ENCODE measurements at regions not wholly inside any gene's neighbourhood (a gene's known extent, or its start where the extent isn't known, plus 50 kb on each side); places are given as distances from the start of the nearest gene placed in this dataset.
"Not testable (repeated sequence)": the region's sequence is repeated elsewhere in the genome, so short reads cannot be mapped to it uniquely, and the experiment has no call there.

DNA sequence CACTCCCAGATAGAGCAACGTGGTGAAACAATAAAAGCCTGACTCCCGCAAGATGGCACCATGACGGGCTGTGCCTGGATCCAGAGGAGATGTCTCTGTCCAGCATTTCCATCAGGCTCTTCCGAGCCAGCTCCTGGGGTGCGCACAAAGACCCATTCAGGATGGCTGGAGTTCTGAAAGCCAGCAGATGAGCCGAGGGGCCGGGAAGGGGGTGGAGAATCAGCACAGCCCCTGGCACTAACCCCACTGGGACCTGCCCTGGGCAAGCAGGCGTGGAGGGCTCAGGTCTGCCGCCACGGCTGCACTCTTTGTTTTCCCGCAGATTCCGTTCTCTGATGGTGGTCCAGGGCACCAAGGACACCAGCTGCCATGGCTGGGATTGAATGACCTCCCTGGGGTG is 97.2 kb upstream of the BLID start:
- DNase-seq (ENCODE audit: insufficient read length, low spot score): no peak
- FAIRE-seq: no peak

DNA sequence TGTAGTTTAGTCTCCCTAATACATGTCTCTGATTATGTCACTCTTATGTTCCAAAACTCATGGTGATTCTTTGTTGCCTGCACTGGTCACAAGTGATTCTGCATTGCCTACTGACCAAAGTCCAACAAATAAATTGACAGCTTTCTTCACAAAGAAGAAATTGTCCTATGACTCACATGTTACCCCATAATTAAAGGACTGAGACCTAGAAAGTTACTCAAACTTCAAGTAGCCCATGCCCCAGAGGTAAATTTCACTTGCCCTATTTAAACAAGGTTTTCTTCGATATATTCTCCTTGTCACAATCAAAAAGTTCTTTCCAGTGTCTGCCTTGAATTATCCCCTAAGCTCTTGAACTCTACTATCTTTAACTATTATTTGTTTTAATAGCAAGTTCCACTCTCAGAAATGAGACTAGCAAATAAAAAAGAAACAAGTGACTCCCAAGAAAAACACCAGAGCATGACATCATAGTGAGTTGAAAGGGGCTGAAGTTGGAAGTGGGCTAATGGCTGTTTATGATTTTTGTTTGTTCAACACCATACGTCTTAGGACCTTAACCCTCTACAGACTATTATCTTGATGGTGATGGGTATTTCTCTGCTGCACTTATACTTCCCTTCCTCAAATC is 94.5 kb upstream of the BLID start:
- DNase-seq (ENCODE audit: insufficient read length, low spot score): no peak
- FAIRE-seq: no peak

DNA sequence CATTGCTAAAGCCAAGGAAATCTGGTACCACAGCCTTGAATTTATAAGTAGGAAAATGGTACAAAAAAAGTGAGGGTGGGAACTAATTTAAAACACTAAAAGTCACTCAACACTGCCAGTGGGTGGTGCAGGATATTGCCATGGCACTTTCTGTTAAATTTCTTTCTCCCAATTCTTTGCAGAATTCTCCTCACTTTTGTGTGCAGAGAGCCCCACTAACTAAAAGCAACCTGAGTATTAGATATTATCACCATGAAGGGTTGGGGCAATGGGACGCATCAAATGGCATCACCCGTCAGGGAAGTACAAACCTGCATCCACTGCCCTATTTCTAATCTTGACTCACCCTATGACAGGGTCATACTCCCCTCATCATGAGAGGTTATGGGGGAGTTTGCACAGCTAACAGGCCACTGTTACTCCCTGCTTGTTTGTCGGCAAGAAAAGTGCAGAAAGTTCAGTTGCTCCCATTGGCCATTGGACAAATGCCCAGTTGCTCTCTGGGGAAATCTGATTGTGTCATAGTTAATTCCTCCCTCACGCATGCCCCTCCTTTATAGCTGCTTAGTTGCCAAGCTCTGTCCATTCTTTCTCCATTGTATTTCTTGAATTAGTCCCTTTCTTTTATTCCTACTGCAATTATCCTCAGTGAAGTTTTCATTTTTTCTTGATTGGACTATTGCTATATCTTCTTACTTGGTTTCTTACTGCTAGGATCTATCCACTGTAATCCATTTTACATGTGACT is 93.8 kb upstream of the BLID start:
- peak; percentile 93 for FAIRE-seq
- DNase-seq (ENCODE audit: insufficient read length, low spot score): no peak

DNA sequence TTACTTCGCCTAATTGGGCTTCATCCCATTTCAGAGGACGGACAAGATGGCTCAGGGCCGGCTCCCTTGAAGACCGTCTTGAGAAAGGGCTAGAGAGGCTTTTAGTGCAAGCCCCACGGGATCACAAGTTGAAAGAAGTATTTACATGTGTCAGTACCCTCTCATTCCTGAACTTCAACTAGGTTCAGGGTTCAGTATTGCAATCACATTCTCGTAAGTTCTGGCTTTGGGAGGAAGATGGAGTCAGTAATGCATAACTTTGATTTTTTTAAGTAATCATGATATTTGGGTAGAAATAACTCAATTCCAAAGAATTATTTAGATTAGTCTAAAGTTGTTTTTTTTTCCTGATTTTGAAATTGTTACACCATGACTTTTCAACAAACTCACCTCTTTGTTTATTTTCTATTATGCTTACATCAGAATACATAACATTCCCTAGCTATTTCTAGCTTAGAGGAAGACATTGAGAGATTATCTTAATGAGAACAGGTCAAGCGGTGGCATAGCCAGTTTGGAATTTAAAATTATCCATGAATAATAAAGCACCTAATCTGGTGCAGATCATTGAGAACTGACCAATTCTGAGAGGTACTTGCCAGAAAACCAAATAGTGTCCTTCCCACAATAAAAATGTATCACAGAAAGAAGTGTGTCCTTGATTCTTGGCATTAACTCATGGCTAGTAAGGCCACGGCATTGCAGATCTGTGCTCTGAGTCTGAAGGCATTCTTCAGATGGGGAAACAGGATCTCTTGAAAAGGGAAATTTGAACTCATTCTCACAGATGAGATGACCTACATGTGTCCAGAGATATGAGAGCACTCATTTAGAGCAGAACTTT is 92.1 kb upstream of the BLID start:
- no peak for DNase-seq (ENCODE audit: insufficient read length, low spot score)
- FAIRE-seq: peak; percentile 68

DNA sequence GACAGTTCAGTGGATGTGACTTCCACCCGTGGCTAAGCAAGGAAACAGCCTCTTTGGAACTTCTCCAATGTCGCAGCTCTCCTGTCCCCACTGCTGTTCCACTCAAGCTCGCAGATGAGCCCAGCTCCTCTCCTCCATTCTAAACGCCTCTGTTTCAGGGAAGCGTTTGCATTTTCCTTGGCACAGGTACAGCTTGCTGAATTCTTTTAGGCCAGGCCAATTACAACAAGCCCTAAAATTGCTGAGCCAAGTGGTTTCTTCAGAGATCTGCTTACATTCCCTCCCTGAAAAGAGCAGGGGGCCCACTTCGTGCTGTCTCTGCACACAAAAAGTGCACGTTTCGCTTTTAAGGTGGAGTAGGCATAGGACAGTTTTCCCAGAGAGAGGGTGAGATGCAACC is 91.5 kb upstream of the BLID start:
- FAIRE-seq (no peak), DNase-seq (ENCODE audit: insufficient read length, low spot score) (no peak)

DNA sequence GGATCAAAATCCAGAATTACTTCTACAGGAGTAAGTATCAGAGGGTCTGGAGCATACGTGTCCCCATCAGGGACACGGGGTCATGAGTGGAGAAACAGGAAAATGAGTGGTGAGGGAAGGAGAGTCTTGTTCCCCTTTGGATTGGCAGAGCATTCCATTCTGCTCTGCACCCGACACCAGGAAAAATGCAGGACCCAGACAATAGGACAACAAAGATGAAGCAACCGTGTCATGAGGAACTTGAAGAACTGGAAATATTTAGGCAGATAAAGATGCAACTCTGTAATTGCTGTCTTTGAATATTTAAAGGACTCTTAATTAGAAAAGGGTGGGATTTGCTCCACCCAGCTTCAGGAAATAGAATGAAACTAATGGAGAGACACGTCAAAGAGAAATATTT is 89.0 kb upstream of the BLID start:
- no peak for DNase-seq (ENCODE audit: insufficient read length, low spot score)
- FAIRE-seq: no peak

DNA sequence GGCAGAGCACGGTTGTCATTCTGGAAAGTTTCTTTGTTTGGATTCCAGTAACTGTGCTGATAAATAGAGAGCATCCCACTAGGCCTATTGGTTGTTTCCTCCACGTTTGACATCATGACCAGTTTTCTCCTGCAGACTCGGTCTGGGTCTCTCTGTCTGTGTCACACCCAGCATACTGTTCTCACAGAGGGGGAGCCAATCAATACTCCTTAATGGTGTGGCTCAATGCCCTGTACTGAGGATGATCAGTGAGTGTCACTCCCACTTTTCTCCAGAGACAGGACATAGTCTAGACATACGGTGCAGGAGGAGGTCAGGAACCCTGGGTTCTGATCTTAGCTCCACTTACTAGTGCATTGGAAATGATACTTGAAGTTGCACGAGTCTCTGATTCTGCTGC is 88.2 kb upstream of the BLID start:
- DNase-seq (ENCODE audit: insufficient read length, low spot score): no peak

DNA sequence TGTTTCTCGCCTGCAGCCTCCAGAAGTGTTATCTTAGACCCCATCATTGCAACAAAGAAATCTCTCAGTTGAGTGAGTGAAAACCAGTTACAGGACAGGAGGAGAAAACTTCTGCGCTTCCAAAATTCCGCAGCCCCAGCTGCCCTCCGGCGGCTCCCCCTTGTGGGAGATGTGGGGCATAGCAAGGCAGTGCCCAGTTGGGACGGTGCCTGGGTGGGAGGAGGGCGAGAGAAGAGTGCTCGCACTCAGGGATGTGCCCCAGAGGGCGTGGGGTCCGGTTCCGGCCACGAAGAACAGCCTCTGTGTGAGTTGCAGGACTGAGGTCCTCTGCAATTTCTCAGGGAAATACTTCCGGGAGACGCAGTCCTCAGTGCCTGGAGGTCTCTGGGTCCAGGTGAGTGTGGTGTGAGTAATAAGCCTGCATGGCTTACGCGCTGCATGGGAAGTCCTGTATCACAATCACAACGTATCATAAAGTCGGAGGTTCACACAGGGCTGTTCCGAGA is 87.0 kb upstream of the BLID start:
- DNase-seq (ENCODE audit: insufficient read length, low spot score) (peak; percentile 81), FAIRE-seq (peak; percentile 93)

More for the DNA sequence above, 88.2 kb upstream of the BLID start:
- FAIRE-seq: peak; percentile 90

DNA sequence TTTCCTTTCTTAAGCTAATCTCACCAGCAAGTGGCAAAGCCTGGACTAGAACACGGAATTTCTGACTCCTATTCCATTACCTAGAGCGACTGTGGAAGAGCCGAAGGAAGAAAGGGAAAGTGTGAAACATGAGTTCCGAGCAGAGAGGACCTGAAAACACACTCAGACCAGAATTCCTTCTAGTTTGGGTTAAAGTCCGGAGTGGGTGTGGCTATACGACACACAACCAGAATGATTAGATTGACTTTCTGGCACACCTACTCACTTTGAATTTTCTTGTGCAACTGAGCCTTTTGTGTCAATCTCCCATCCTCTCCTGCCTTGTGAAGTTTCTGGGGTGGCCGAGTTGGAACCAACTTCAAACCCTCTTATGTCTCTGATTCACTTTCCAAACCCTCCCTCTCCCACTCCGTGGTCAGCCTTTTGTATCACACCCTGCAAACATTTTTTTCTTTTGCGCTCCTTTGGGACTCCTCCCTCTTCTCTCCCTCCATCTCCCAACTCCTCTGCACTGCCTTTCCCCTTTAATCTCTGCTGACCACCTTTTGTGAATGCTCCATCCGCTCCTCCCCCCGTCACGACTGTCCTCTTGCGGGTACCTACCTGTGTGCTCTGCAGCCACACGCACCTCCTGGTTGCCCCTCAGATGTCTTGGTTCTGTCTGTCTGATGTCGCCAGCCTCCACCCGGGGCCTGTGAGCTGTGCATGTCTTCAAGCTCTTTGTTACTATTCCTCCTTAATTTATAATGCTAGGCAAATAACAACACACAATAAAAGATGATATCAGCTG is 86.3 kb upstream of the BLID start:
- FAIRE-seq (peak; percentile 13), DNase-seq (ENCODE audit: insufficient read length, low spot score) (no peak)

DNA sequence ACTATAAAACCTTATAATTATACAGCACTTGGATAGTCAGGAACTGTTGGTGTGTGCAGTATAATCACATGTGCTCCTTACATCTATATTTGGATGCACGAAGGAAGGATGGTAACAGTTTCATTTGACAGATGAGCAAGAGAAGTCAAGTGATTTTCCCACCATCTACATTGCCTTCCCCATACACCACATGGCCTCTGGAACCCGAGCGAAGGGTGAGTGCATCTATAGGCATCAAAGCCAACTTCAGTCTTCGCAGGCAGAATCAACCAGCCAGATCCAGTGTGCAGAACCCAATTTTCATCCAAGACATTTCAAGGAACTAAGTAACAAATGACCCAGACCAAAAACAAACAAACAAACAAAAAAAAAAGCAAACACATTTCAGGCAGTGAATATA is 85.1 kb upstream of the BLID start:
- DNase-seq (ENCODE audit: insufficient read length, low spot score) (no peak), FAIRE-seq (peak; percentile 57)

DNA sequence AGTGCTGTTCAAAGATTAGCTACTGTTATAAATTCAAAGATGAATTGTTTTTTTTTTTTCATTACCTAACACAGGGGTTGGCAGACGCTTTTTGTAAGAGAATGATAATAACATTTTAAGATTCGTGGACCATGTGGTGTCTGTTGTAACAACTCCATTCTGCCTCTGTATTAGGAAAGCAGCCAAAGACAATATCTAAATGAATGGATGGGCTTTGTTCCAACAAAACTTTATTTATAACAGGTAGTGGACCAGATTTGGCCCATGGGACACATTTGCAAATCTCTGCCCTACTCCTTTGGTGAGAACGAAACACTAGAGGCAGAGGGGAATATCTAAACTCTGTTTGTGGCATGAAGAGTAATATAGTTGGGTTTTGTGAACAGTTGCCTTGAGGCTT is 83.6 kb upstream of the BLID start:
- FAIRE-seq (no peak), DNase-seq (ENCODE audit: insufficient read length, low spot score) (no peak)

DNA sequence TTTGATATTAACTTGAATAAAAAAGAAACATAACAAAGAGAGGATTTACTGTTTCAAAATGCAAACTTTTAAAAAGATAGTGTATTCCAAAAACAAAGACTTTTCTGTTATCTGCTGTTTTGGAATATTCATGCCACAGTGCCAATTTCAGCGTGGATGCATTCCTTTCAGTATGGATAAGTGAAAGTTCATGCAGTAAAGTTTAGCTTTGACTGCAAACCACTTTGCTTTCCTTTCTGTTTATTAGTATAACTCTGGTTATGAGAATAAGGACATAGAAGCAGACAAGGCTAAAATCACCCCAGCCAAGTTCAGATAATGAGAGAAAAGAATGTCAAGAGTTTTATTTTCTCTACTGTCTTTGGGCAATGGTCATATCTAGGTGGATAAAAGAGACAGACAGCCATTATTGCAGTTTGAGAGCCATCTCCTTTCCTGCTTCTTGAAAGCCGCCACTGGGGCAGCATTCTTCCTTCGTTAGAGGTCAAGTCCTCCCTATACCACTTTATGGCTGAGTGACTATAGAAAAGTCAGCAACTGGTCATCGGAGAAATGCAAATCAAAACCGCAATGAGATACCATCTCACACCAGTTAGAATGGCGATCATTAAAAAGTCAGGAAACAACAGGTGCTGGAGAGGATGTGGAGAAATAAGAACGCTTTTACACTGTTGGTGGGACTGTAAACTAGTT is 82.4 kb upstream of the BLID start:
- DNase-seq (ENCODE audit: insufficient read length, low spot score): no peak
- no peak for FAIRE-seq

DNA sequence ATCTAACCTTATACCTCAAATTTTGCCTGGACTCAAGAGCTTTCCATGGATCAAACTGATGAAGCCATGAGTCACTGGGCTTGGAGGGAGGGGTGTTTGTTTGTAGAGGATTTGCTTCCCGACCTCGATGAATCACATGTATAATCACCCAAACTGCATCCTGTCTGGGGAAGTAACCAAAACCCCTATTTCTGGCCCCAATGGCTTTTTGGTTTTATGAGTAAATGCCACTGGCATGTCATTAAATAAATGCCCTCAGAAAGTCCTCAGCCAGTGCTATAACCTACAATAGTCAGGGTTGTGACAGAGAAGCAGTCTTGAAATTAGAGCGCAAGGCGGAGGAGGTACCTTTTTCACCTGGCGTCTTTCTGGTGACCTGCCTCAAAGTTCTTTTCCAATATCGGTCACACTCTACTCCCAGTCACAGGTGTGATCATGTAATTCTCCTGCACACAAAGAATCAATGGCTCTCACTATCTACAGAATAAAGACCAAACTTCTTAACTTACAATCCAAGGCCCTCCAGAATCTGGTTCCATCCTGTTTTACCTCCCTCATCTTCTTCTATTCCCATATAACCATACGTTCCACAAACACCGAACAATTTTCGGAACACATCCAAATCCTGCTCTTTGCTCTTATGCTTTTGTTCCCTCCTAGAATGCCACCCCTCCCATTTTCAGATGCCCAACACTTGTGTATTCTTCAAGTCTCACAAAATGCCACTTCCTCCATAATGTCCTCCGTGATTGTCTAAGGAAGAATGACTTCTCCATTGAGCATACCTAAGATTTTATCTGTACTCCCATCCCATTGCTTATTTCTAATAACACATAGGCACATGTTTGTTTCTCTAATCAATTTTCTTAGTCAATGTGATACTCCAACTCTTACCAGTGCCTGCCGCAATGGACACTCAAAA is 81.3 kb upstream of the BLID start:
- peak; percentile 95 for FAIRE-seq
- peak; percentile 85 for DNase-seq (ENCODE audit: insufficient read length, low spot score)

DNA sequence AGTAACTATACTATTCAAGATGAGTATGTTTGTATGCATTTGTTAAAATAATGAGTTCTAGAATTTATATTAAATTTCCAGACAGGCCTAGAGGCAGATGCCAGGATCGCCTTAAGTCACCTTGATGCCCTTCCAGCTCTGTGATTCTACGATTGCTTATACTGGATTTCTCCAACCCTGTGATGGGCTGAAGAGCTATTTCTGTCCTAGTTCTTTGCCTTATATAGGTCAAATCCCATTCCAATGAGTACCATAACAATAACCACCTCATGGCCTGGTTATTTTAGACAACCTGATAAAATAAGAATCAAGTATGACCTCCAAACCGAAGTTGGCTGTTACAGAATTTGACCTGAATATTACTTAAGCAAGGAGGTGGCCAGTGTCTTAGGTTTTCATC is 79.8 kb upstream of the BLID start:
- FAIRE-seq (peak; percentile 72), DNase-seq (ENCODE audit: insufficient read length, low spot score) (no peak)

DNA sequence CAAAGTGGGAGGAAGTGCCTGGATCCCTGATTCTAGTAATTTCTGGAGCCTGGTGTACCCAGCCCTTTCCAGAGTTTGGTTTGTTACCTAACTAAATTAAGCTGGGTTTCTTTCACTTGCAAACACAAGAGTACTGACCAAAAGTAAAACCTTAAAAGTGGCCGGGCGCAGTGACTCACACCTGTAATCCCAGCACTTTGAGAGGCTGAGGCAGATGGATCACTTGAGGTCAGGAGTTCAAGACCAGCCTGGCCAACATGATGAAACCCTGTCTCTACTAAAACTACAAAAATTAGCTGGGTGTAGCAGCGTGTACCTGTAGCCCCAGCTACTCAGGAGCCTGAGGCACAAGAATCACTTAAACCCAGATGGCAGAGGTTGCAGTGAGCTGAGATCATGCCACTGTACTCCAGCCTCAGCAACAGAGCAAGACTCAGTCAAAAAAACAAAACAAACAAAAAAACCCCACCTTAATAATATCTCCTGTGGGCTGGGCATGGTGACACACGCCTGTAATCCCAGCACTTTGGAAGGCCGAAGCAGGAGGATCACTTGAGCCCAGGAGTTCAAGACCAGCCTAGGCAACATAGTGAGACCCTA is 78.0 kb upstream of the BLID start:
- not testable (repeated sequence) for FAIRE-seq; DNase-seq (ENCODE audit: insufficient read length, low spot score)

DNA sequence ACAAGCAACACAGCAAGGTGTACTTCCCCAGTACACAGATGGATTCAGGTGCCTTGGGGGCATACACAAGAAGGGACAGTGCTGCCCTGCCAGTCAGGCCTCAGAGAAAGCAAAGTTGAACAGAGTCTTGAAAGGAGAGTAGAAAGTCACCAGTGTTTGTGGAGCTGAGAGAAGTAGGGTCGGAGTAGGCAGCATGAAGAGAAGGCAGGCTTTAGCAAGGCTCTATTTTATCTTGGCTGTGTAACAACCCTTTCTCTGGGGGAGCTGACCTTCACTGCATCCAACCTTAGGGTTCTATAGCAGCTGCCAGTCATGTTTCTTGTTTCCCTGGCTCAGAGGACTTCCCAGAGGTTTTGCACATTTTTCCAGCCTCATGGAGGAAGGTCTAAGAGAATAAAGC is 77.4 kb upstream of the BLID start:
- DNase-seq (ENCODE audit: insufficient read length, low spot score) (no peak), FAIRE-seq (no peak)

DNA sequence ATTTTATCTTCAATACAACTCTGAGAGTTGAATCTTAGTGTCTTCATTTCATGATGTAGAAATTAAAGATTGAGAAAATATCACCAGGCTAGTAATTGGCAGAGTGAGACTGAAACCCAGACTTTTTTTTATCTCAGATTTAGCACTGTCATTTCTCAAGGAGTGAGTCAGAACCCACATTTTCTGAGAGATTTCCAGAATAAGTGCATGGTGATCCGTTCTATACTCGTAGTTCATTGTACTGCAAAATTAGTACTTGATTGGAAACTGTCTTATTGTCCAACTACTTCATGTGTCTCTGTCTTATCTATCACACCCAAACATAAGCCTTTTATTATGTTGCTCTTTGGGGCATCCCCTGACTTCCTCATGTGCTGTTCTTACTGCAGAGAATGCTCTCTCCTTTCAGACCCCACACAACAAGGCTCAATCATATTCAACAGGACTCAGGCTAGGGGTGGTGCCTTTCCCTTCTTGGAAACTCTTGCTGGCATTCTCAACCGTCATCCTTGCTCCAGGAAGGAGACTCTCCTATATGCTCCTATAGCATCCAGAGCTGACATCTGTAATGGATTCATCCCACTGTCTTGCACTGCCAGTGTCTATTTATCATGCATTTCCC is 76.7 kb upstream of the BLID start:
- peak; percentile 87 for FAIRE-seq
- no peak for DNase-seq (ENCODE audit: insufficient read length, low spot score)

DNA sequence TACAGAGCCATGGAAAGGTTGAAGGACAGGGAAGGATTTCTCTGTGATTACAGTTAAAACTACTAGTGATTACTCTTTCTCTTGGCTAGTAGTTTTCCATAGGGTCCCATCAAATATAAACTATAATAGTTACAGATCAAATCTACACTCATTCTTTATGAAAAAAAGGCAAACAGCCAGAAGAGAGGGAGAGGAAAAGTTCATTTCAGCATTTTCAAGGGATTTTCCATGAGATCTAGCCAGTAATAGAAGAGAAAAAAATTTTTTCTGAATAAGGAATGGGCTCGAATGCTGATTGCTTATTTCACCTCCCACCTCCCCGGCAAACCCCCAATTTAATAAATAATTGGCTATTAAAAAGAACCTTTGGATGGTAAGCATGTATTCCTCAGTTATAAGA is 74.8 kb upstream of the BLID start:
- DNase-seq (ENCODE audit: insufficient read length, low spot score) (no peak), FAIRE-seq (no peak)

Data from HTR-8/SVneo (cell line).